ENCODE measurements at regions not wholly inside any gene's neighbourhood (a gene's known extent, or its start where the extent isn't known, plus 50 kb on each side); places are given as distances from the start of the nearest gene placed in this dataset.

DNA sequence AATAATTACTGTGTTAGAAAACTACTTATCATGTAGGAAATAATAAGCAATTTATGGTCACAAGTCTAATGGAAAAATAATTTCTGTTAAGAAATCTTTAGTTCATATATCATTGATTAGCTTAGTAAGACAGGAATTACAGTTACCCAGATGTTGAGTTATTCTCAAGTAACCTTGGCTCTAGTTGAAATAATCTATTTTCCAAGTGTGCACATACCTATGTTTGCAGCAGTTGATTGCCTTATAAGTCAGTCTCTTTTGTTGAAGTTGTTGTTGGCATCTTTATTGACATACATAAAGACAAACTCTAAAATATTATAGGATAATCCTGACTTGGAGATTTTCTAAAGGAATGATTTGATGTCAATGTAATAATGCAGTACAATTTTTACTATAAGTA is 511.4 kb upstream of the KLF12 start:
- no peak for DNase-seq

DNA sequence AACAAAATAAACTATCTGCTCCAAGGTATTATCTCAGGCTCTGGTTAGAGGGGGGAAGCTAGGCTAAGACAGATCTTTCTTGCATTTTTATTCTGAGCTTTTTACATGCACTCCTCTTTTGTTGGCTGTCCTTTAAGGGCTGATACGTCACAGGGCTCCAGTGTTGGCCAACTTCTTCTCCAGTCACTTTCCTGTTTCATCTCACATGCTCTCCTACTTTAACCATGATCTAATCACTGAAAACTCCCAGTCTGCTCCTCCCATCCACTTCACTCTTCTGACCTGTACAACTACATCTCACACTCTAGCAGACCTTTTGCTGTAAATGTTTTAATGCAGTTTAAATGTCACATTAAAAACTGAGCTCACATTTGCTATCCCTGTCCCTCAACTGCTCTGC is 510.0 kb upstream of the KLF12 start:
- DNase-seq, result peak; percentile 32

DNA sequence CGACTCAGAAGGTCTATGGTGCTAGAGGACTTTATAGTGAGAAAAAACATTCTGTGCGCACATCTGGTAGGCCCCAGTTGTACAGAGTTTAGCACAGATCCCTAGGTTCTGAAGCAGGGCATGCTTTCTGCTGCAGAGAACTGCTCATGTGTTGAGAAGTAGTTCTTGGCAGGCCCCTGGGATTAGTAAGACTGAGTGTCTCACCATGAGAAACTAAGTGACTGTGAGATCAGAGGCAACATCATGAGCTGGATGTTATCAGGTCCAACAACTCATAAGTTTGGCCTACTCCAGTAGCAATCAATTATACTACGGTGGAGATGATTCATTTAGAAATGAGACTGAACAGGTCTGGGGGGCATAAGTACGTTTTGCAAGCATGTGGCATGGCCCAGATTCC is 507.4 kb upstream of the KLF12 start:
- DNase-seq, result peak; percentile 72

- DNase-seq, result no peak
Observed at GRCh38 chr13:74633734-74634133, 499.5 kb upstream of the KLF12 start.

DNA sequence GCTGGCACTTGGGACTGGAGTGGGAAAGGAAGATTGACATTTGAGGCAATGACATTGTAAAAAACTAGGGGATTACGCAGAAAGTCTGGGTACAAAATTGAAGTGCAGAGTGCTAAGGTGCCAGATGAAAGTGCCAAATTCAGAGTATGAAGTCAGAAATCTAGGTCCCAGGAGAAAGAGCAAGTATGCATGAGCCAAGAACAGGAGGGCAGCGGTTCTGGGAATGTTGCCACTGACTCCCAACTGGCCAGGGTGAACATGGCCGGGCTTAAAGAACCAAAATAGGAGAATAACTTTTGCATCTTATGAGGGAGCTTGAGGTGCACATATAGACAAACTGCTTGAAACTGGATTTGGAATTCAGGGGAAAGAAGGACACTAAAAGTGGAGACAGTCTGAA is 495.8 kb upstream of the KLF12 start:
- DNase-seq, result no peak

- peak; percentile 60 for DNase-seq
Observed at GRCh38 chr13:74625541-74625940, 491.3 kb upstream of the KLF12 start.

GRCh38 chr13:74623761-74624160 is 489.6 kb upstream of the KLF12 start:
- peak; percentile 3 for DNase-seq

- no peak for DNase-seq
Observed at GRCh38 chr13:74622284-74622683, 488.1 kb upstream of the KLF12 start.

- no peak for DNase-seq
Observed at GRCh38 chr13:74620711-74621110, 486.5 kb upstream of the KLF12 start.

GRCh38 chr13:74620308-74620707 is 486.1 kb upstream of the KLF12 start:
- DNase-seq, result no peak

- DNase-seq, result no peak
Observed at GRCh38 chr13:74597526-74597925, 463.3 kb upstream of the KLF12 start.

DNA sequence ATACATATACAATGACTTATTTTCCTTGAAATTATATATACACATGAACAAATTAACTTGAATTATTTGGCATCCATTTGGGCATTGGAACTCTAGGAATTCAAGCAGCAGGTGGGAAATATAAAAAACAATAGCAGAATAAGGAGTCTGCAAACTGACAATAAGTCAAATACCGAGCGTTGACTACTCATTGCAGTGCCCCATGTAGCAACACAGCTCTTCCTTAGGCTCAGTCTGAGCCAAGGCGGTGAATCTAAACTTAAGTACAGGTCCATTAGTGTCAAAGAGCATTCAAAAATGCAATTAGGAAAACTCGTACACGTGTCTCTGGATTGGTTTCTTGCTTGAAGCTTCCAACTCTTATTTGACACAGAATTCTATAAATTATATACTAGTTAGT is 462.5 kb upstream of the KLF12 start:
- no peak for DNase-seq

DNA sequence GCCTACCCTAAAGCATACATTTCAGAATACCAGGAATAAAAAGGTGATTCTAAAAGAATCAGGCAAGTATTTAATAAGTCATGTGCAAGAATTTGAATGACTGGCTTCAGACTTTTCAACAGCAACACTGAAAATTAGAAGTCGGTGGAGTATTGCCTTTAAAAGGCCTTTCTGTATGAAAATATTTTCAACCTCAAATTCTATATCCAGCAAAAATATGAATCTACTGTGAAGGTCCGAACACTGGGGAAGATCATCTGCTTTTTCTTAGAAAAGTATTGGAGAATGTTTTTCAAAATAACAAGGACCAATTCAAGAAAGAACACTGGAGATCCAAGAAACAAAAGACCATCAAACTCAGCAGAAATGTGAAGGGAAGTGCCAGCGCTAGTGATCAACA is 459.5 kb upstream of the KLF12 start:
- DNase-seq, result no peak

DNA sequence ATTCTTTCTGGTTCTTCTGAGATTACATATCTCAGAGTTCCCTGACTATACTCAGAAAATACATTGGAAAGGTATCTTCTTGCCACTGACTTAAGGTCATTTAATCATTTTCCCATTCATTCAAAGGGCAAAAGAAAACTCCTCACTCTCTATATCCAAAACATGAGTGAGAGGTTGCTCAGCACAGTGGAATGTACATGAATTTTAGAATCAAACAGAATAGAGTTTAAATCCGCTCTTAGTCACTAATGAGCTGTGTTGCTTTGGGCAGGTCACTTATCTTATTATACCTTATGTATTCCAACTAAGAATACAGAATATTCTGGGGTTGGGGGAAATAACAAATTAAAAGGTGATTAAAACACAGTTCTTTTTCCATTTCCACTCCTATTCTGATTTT is 452.6 kb upstream of the KLF12 start:
- peak; percentile 31 for DNase-seq

DNA sequence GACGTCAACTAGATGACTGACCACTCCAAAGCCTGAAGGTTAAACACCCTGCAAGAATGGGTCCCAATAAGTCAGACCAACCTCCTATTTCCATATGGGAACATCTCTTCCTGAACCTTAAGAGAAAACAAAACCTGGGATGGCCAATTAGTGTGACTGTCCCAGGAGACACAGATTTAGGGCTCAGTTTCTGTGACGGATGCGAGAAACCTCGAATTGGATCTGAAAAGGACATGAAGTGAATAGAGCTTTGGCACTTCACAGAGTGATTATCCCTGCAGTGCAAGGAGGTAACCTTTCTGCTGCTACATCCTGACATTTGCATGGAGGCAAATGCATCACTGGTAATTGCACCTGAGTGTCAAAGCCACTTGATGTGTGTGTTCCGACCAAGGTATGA is 442.2 kb upstream of the KLF12 start:
- DNase-seq, result no peak

DNA sequence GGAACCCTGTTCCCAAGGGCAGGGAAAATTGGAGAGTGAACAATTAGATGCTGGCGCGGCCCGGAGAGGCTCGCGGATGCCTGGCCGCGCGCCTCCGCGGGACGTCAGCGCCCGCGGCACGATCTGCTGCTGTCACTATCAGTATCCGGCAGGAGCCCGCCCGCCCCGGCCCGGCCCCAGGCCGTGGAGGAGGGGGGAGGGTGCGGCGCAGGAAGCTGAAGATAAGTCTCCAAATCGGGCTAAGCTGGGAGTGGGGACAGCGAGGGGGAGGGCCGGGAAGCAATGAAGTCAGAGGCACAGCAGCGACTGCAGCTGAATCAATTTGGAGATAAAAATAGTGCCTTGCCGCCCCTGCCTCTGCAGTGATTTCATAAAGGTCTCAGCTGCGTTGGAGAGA is 441.5 kb upstream of the KLF12 start:
- peak; percentile 79 for DNase-seq

- peak; percentile 3 for DNase-seq
Observed at GRCh38 chr13:74574964-74575728, 440.9 kb upstream of the KLF12 start.

- no peak for DNase-seq
Observed at GRCh38 chr13:74573654-74574053, 439.4 kb upstream of the KLF12 start.

- DNase-seq, result no peak
Observed at GRCh38 chr13:74571811-74572210, 437.6 kb upstream of the KLF12 start.

DNA sequence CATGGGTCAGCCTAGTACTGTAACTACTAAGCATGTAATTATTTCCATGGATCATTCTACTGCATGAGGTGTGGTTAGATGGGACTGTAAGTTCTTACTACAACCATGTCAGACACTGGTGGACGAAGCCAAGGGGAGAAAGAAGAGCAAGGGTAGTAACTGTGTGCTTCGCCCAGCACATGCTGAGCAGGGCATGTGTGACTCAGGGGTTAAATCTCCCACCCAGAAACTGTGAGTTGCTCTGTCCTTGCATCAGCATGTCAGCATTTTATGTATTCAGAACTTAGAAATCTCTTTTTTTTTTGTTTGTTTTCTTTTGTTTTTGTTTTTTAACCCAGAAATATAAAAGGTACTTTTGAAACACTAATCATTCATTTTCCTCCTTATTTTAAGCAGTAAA is 436.6 kb upstream of the KLF12 start:
- peak; percentile 78 for DNase-seq

DNA sequence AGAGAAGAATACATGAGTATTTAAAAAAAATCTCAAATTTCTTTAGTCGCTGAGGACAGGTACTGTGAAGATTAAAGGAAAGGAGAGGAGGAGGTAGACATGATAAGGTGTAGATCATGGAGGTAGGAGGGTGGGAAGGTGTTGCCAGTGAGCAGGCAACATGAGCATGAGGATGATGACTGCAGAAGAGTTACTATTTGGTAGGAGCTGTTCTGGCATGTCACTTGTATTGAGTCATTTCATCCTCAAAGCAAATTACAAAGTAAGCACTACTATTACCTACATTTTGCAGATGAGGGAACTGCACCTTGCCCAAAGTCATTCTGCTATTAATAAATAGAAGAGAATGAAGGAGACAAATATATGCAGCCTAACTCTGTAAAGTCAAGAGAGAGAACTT is 435.8 kb upstream of the KLF12 start:
- no peak for DNase-seq

GRCh38 chr13:74569251-74569650 is 435.0 kb upstream of the KLF12 start:
- no peak for DNase-seq

GRCh38 chr13:74567485-74567884 is 433.3 kb upstream of the KLF12 start:
- no peak for DNase-seq

DNA sequence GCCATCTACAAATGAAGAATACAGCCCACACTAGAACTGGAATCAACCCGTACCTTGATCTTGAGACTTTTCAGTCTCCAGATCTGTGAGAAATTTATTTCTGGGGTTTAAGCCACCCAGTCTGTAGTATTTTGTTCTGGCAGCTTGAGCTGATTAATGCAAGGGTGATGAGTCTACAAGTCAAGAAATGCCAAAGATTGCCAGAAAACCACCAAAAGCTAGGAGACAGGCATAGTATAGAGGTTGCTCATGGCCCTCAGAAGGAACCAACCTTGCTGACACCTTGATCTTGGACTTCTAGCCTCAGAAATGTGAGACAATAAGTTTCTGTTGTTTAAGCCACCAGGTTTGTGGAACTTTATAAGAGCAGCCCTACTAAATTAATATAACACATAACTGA is 428.2 kb upstream of the KLF12 start:
- DNase-seq, result peak; percentile 76

DNA sequence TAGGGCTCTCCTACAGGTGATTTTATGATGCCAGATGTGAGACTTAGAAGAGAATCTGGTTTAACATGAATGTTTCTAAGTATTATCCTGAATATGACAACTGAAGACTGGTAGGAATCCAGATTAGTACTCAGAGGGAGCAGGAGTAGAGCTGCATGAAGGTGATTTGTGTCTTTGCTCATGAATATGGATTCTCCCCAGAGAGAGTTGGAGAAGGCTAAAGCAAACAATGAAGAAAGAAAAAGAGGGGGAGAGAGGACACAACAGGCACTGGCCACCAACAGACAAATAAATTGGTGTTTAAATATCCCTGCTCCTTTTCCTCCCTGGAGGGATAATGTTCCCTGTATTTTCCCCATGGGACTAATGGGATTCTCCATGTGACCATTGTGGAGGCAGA is 427.0 kb upstream of the KLF12 start:
- DNase-seq, result no peak
